Loucy (cell line): ENCODE measurements at regions not wholly inside any gene's neighbourhood (a gene's known extent, or its start where the extent isn't known, plus 50 kb on each side); places are given as distances from the start of the nearest gene placed in this dataset.

Experiments used
- CTCF ChIP-seq: fragments of 200-600 bp; sonication (generic); conservative IDR thresholded peaks from 2 replicates; pipeline ENCODE4 v1.5.1; 2014; ENCODE audit warnings: mild to moderate bottlenecking, antibody characterized with exemption, low read length
- EZH2phosphoT487 ChIP-seq: fragments of 200-600 bp; IDR thresholded peaks from 2 replicates; pipeline ENCODE4 v1.6.1; 2018; ENCODE audit warnings: antibody characterized with exemption, mild to moderate bottlenecking, moderate library complexity, borderline replicate concordance

- no peak for TF ChIP-seq CTCF
- TF ChIP-seq EZH2phosphoT487, result no peak
Observed at GRCh38 chr7:51645702-51646298, 329.2 kb upstream of the COBL start.
